HCT116 (cell line): ENCODE measurements at regions not wholly inside any gene's neighbourhood (a gene's known extent, or its start where the extent isn't known, plus 50 kb on each side); places are given as distances from the start of the nearest gene placed in this dataset.

Experiments used
- ATAC-seq: fragments of 200-7000 bp; cut with Tn5 transposase; 2 replicates; pipeline ENCODE4 v1.9.1; 2020; ENCODE audit warnings: mild to moderate bottlenecking, moderate library complexity
- BruUV-seq: library from RNA; stranded (reverse); fragments of 400-500 nt; replicated peaks from 2 replicates; lab custom pipeline; 2021; lab: Mats Ljungman, UMichigan
- CTCF ChIA-PET: fragments of 300-600 bp; sonication (Branson Sonifier 250); formaldehyde crosslinking; loops from one replicate; lab custom pipeline; 2021; ENCODE audit warnings: antibody characterized with exemption; lab: Charles Lee
- POLR2A ChIA-PET: fragments of 300-600, 350-600 bp; sonication (Branson Sonifier 250); formaldehyde crosslinking; loops from one replicate; lab custom pipeline; 2021; ENCODE audit warnings: antibody characterized with exemption; lab: Charles Lee
- RAD21 ChIA-PET, 2 experiments: fragments of 300-600 bp; sonication (Branson Sonifier 250); formaldehyde crosslinking; loops; one replicate each; lab custom pipeline; 2023; ENCODE audit warnings: low total read pairs in 2 of 2; ENCODE audit not compliant: uncharacterized antibody in 2 of 2, unreplicated experiment in 2 of 2, low non-redundant PET in 1 of 2; lab: Charles Lee
- DNase-seq: peaks from one replicate; pipeline ENCODE4 v3.0.0-alpha.2; 2010; ENCODE audit warnings: low read depth, low spot score
- H2AFZ ChIP-seq: fragments of 200-600 bp; shearing (Covaris generic), sonication (generic); 2 replicates; pipeline ENCODE4 v1.6.1; 2017; ENCODE audit warnings: low read depth, mixed run types, mixed read lengths, antibody characterized with exemption, low read length; ENCODE audit not compliant: poor library complexity, severe bottlenecking
- H3K27ac ChIP-seq: 2 replicates; pipeline ENCODE4 v1.5.1; 2012; ENCODE audit warnings: low read depth, low read length
- H3K27me3 ChIP-seq: fragments of 200-600 bp; sonication (generic); 2 replicates; pipeline ENCODE4 v1.6.1; 2016; ENCODE audit warnings: mixed run types, low read length, mixed read lengths; ENCODE audit not compliant: insufficient read depth
- H3K36me3 ChIP-seq, 2 experiments: fragments of 200-500 bp in 1 of 2; fragments of 200-600 bp in 1 of 2; sonication (Bioruptor generic) in 1 of 2; sonication (generic) in 1 of 2; 2 replicates each; pipeline versions ENCODE4 v1.5.1 to v1.6.1; 2014 to 2016; ENCODE audit warnings: low read length in 2 of 2, inconsistent platforms in 1 of 2, mixed read lengths in 1 of 2, mixed run types in 1 of 2; ENCODE audit not compliant: insufficient read depth in 2 of 2, control insufficient read depth in 1 of 2
- H3K4me1 ChIP-seq, 2 experiments: fragments of 200-600 bp in 1 of 2; sonication (generic) in 1 of 2; 2 replicates each; pipeline versions ENCODE4 v1.5.1 to v1.6.1; 2012 to 2017; ENCODE audit warnings: low read length in 2 of 2, inconsistent platforms in 1 of 2, mild to moderate bottlenecking in 1 of 2, mixed read lengths in 1 of 2, mixed run types in 1 of 2, moderate library complexity in 1 of 2; ENCODE audit not compliant: insufficient read depth in 2 of 2, control insufficient read depth in 1 of 2
- H3K4me2 ChIP-seq: fragments of 200-600 bp; sonication (generic); 2 replicates; pipeline ENCODE4 v1.6.1; 2017; ENCODE audit warnings: mixed run types, low read length, mixed read lengths
- H3K4me3 ChIP-seq, 2 experiments: fragments of 200-600 bp in 1 of 2; sonication (generic) in 1 of 2; replicated peaks in 1 of 2; 2 replicates each; pipeline ENCODE4 v1.5.1; 2011 to 2016; ENCODE audit warnings: low read length in 2 of 2, control low read depth in 1 of 2, low read depth in 1 of 2, mild to moderate bottlenecking in 1 of 2, mixed read lengths in 1 of 2, mixed run types in 1 of 2
- H3K79me2 ChIP-seq: fragments of 200-600 bp; sonication (generic); 2 replicates; pipeline ENCODE4 v1.6.1; 2017; ENCODE audit warnings: mild to moderate bottlenecking, mixed run types, low read length, moderate library complexity, mixed read lengths; ENCODE audit not compliant: insufficient read depth
- H3K9ac ChIP-seq: fragments of 200-600 bp; sonication (generic); 2 replicates; pipeline ENCODE4 v1.6.1; 2016; ENCODE audit warnings: low read length, mixed read lengths
- H3K9me2 ChIP-seq: fragments of 200-600 bp; sonication (generic), shearing (Covaris generic); 2 replicates; pipeline ENCODE4 v1.6.1; 2017; ENCODE audit warnings: mixed run types, mild to moderate bottlenecking, moderate library complexity; ENCODE audit not compliant: insufficient read depth
- H3K9me3 ChIP-seq, 2 experiments: fragments of 200-500 bp in 1 of 2; fragments of 200-600 bp in 1 of 2; sonication (Bioruptor generic) in 1 of 2; sonication (generic) in 1 of 2; 2 replicates each; pipeline ENCODE4 v1.6.1; 2014 to 2017; ENCODE audit warnings: low read length in 2 of 2, mixed read lengths in 2 of 2, inconsistent platforms in 1 of 2, low read depth in 1 of 2, mild to moderate bottlenecking in 1 of 2, mixed run types in 1 of 2, moderate library complexity in 1 of 2; ENCODE audit not compliant: control insufficient read depth in 1 of 2, insufficient read depth in 1 of 2
- H4K20me1 ChIP-seq: fragments of 200-600 bp; sonication (generic), shearing (Covaris generic); 2 replicates; pipeline ENCODE4 v1.6.1; 2017; ENCODE audit warnings: mixed run types, mild to moderate bottlenecking, moderate library complexity; ENCODE audit not compliant: insufficient read depth
- CBX3 ChIP-seq: IDR thresholded peaks from 2 replicates; pipeline ENCODE4 v1.6.1; 2012; ENCODE audit warnings: low read depth
- CEBPB ChIP-seq: IDR thresholded peaks from 2 replicates; pipeline ENCODE4 v1.6.1; 2012; ENCODE audit warnings: low read depth
- EGR1 ChIP-seq: IDR thresholded peaks from 2 replicates; pipeline ENCODE4 v1.6.1; 2012; ENCODE audit warnings: low read depth
- EZH2 ChIP-seq: fragments of 200-600 bp; sonication (generic); IDR thresholded peaks from 2 replicates; pipeline ENCODE4 v1.6.1; 2017; ENCODE audit warnings: antibody characterized with exemption, mixed run types
- EZH2phosphoT487 ChIP-seq: fragments of 200-600 bp; IDR thresholded peaks from 2 replicates; pipeline ENCODE4 v1.6.1; 2018; ENCODE audit warnings: antibody characterized with exemption, borderline replicate concordance
- JUND ChIP-seq: IDR thresholded peaks from 2 replicates; pipeline ENCODE4 v1.6.1; 2012
- POLR2AphosphoS5 ChIP-seq: IDR thresholded peaks from 2 replicates; pipeline ENCODE4 v1.6.1; 2011; ENCODE audit warnings: mild to moderate bottlenecking, low read depth, low read length, moderate library complexity
- RAD21 ChIP-seq: IDR thresholded peaks from 2 replicates; pipeline ENCODE4 v1.6.1; 2012; ENCODE audit warnings: low read depth, mild to moderate bottlenecking
- REST ChIP-seq: IDR thresholded peaks from 2 replicates; pipeline ENCODE4 v1.6.1; 2012; ENCODE audit warnings: low read depth
- SIN3A ChIP-seq: IDR thresholded peaks from 2 replicates; pipeline ENCODE4 v1.6.1; 2012; ENCODE audit warnings: low read depth
- SRF ChIP-seq: IDR thresholded peaks from 2 replicates; pipeline ENCODE4 v1.6.1; 2012; ENCODE audit warnings: low read depth
- TCF7L2 ChIP-seq: IDR thresholded peaks from 2 replicates; pipeline ENCODE4 v1.7.0; 2011; ENCODE audit warnings: borderline replicate concordance, inconsistent platforms; ENCODE audit not compliant: insufficient read depth, insufficient read length; ENCODE audit errors: extremely low read depth
- YY1 ChIP-seq: IDR thresholded peaks from 2 replicates; pipeline ENCODE4 v1.6.1; 2011; ENCODE audit warnings: low read length, low read depth, moderate library complexity, mild to moderate bottlenecking; ENCODE audit not compliant: insufficient replicate concordance; ENCODE audit errors: extremely low read depth
- ZFX ChIP-seq: fragments of 450-650 bp; IDR thresholded peaks from 2 replicates; pipeline ENCODE4 v1.6.1; 2017
- ZNF274 ChIP-seq: fragments of 200-500 bp; sonication (Bioruptor generic); IDR thresholded peaks from 2 replicates; pipeline ENCODE4 v1.6.1; 2014; ENCODE audit warnings: mild to moderate bottlenecking, low read depth, low read length, inconsistent platforms
- intact Hi-C: fragments of 100-400 bp; cut with micrococcal nuclease; formaldehyde crosslinking; loops from 2 replicates; pipeline ENCODE4 v1.10.0; 2022
- TF ChIP-seq, protein P1 (sequence below), 3 experiments: fragments of 200-600 bp in 1 of 3; sonication (generic) in 1 of 3; IDR thresholded peaks in 2 of 3; conservative IDR thresholded peaks in 1 of 3; 2 replicates each; pipeline ENCODE4 v1.5.1; 2012 to 2017; ENCODE audit warnings: low read depth in 2 of 3, low read length in 2 of 3, antibody characterized with exemption in 1 of 3, borderline replicate concordance in 1 of 3, control low read depth in 1 of 3, mild to moderate bottlenecking in 1 of 3, mixed read lengths in 1 of 3, mixed run types in 1 of 3, moderate library complexity in 1 of 3; ENCODE audit not compliant: insufficient read depth in 1 of 3
- TF ChIP-seq, protein P2 (sequence below): IDR thresholded peaks from 2 replicates; pipeline ENCODE4 v1.6.1; 2012

- no peak for TF ChIP-seq ZNF274
- no peak for TF ChIP-seq CEBPB
- ChIA-PET CTCF (no interaction called here), POLR2A (no interaction called here)
These were observed 818.3 kb upstream of the GYPC start for GRCh38 chr2:125837611-125838010.

GRCh38 chr2:125839945-125840344, 816.0 kb upstream of the GYPC start:
- H3K79me2 ChIP-seq, result no peaks in the 10 kb centered on the region
- H2AFZ ChIP-seq, result no peak overlapping the region
- H3K9me3 ChIP-seq, result peaks cover 10 to 24% of the 10 kb centered on the region in 2 experiments; a peak in 2 of 4 replicates
- H3K4me1 ChIP-seq, result no peaks in the 10 kb centered on the region
- H3K27ac ChIP-seq, result no peak overlapping the region
- RAD21 ChIA-PET, result no interaction called here
- no peaks in the 10 kb centered on the region for H4K20me1 ChIP-seq
- H3K9ac ChIP-seq, result no peak overlapping the region
- ATAC-seq (no peak), DNase-seq (no peak)
- POLR2A ChIA-PET, result no interaction called here
- CTCF ChIA-PET, result no interaction called here
- no peak overlapping the region for H3K4me2 ChIP-seq
- no peaks in the 10 kb centered on the region for H3K36me3 ChIP-seq
- BruUV-seq, result no TSS peak
- no peak overlapping the region for H3K4me3 ChIP-seq
- H3K9me2 ChIP-seq, result no peaks in the 10 kb centered on the region
- intact Hi-C loops, result no loop called here
- no peaks in the 10 kb centered on the region for H3K27me3 ChIP-seq
- TF ChIP-seq, protein P1, sequence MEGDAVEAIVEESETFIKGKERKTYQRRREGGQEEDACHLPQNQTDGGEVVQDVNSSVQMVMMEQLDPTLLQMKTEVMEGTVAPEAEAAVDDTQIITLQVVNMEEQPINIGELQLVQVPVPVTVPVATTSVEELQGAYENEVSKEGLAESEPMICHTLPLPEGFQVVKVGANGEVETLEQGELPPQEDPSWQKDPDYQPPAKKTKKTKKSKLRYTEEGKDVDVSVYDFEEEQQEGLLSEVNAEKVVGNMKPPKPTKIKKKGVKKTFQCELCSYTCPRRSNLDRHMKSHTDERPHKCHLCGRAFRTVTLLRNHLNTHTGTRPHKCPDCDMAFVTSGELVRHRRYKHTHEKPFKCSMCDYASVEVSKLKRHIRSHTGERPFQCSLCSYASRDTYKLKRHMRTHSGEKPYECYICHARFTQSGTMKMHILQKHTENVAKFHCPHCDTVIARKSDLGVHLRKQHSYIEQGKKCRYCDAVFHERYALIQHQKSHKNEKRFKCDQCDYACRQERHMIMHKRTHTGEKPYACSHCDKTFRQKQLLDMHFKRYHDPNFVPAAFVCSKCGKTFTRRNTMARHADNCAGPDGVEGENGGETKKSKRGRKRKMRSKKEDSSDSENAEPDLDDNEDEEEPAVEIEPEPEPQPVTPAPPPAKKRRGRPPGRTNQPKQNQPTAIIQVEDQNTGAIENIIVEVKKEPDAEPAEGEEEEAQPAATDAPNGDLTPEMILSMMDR (IDR thresholded peaks at IDR 0.05 in 2 of 3, conservative IDR thresholded peaks at IDR 0.05 in 1 of 3; ENCODE audit: borderline replicate concordance in 1 of 3, insufficient read depth in 1 of 3, low read depth in 2 of 3, low read length in 2 of 3), result no peak
- no peak for TF ChIP-seq CEBPB
- TF ChIP-seq RAD21, result no peak
- no peak for TF ChIP-seq POLR2AphosphoS5
- TF ChIP-seq EZH2, result no peak
- TF ChIP-seq YY1, result no peak
- no peak for TF ChIP-seq EZH2phosphoT487
- no peak for TF ChIP-seq JUND
- TF ChIP-seq, protein P2, sequence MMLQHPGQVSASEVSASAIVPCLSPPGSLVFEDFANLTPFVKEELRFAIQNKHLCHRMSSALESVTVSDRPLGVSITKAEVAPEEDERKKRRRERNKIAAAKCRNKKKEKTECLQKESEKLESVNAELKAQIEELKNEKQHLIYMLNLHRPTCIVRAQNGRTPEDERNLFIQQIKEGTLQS, result no peak
- TF ChIP-seq ZNF274, result no peak
- no peak for TF ChIP-seq ZFX
- no peak for TF ChIP-seq REST
- no peak for TF ChIP-seq EGR1
- TF ChIP-seq CBX3, result no peak
- TF ChIP-seq TCF7L2, result no peak
- no peak for TF ChIP-seq SRF
- TF ChIP-seq SIN3A, result no peak

More at GRCh38 chr2:125837611-125838010, 818.3 kb upstream of the GYPC start:
- H3K79me2 ChIP-seq, result no peaks in the 10 kb centered on the region
- H3K4me3 ChIP-seq, result no peak overlapping the region
- H3K9me2 ChIP-seq, result no peaks in the 10 kb centered on the region
- intact Hi-C loops, result no loop called here
- no peaks in the 10 kb centered on the region for H3K27me3 ChIP-seq
- H3K9me3 ChIP-seq, result peaks cover 3 to 17% of the 10 kb centered on the region in 2 experiments; a peak in 2 of 4 replicates
- RAD21 ChIA-PET, result no interaction called here
- ATAC-seq (no peak), DNase-seq (no peak)
- H3K27ac ChIP-seq, result no peak overlapping the region
- no TSS peak for BruUV-seq
- no peak overlapping the region for H2AFZ ChIP-seq
- H3K9ac ChIP-seq, result no peak overlapping the region
- no peaks in the 10 kb centered on the region for H3K4me1 ChIP-seq
- no peak overlapping the region for H3K4me2 ChIP-seq
- no peaks in the 10 kb centered on the region for H3K36me3 ChIP-seq
- H4K20me1 ChIP-seq, result no peaks in the 10 kb centered on the region
